A673 (cell line): ENCODE measurements at regions not wholly inside any gene's neighbourhood (a gene's known extent, or its start where the extent isn't known, plus 50 kb on each side); places are given as distances from the start of the nearest gene placed in this dataset.

Experiments used
- CTCF ChIP-seq: fragments of 300-800, 200-600 bp; sonication (generic); conservative IDR thresholded peaks from 2 replicates; pipeline ENCODE4 v1.5.1; 2017; ENCODE audit warnings: low read depth, mild to moderate bottlenecking, antibody characterized with exemption, low read length, moderate library complexity, mixed read lengths
- EZH2 ChIP-seq: fragments of 200-600 bp; sonication (generic); IDR thresholded peaks from 2 replicates; pipeline ENCODE4 v1.6.1; 2017; ENCODE audit warnings: borderline replicate concordance, low read depth, mild to moderate bottlenecking, mixed read lengths, antibody characterized with exemption, low read length; ENCODE audit not compliant: poor library complexity, severe bottlenecking

- TF ChIP-seq CTCF = no peak
- no peak for TF ChIP-seq EZH2
Observed at GRCh38 chr2:3046170-3046865, 331.3 kb downstream of the EIPR1 start.
